NCI-H1930 (cell line): ENCODE measurements at regions not wholly inside any gene's neighbourhood (a gene's known extent, or its start where the extent isn't known, plus 50 kb on each side); places are given as distances from the start of the nearest gene placed in this dataset.

Experiments used
- DNase-seq, 2 experiments: peaks; one replicate each; lab custom pipeline; 2025; lab: John Stamatoyannopoulos, UW

- no peak for DNase-seq
Observed at GRCh38 chr13:80452279-80452678, 111.4 kb upstream of the SPRY2 start.

- DNase-seq: no peak
Observed at GRCh38 chr13:80451641-80452040, 110.7 kb upstream of the SPRY2 start.

DNA sequence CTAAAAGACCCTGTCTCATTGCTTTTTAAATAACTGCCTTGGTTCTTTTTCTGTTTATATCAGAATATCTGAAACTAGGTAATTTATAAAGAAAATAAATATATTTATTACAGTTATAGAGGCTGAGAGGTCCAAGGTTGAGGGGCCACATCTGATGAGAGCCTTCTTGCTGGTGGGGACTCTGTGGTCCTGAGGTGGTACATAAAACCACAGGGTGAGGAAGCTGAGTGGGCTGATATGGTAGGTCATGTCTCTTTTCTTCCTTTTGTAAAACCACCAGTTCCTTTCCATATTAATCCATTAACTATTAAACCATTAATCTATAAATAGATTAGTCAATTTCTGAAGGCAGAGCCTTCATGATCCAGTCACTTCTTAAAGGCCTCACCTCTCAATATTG is 109.5 kb upstream of the SPRY2 start:
- no peak for DNase-seq

DNA sequence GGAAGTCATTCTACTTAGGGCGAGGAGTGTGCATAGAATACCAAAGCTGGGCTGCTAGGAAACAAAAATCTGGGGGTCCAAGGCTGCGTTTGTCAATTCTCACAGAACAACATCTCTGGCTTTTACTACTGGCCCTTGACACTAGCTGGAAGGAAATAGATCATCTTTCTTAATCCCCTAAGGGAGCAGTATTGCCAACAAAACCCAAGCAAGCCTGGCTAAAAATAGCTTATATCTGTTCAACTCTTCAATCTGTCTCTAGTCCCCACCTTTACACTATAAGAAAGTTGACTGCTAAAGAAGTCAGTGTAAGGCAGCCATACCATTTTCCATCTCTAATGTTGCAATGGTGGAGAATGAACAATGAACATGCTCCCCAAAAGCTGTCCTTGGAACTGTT is 107.8 kb upstream of the SPRY2 start:
- no peak for DNase-seq

- no peak for DNase-seq
Observed at GRCh38 chr13:80447747-80448146, 106.8 kb upstream of the SPRY2 start.

DNA sequence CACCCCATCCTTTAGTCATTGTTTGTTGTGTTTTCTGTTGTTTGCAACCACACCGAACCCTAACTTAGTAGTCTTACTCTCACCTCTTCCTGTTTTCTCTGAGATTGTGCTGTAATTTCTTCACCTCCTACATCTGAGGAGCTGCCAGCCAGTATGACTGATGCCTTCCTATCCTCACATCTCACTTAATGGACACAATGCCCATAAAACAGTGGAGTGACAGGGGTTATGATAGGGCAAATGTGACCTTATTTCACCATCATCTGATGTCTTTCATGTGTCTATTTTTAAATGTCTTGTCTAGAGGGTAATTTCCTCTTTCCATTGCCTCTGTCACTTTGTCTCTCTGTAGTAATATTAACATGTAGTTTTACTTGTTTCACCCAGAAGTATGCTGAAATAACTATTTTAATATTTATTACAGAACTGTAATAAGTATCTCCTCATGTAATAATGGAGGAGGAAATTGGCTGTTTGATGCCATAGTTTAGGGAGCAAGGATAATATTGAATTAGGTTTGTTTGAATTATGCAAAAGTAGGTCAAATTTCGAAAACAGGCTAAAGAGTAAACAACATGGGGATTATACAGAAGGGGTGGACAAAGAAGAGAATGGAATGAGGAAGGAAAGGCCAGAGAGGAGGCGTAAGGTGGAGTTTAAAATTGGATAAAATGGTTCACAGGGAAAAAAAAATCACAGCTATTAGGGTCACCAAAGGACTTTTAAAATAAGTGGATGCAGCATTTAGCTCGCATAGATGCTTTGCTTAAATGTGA is 103.5 kb upstream of the SPRY2 start:
- no peak for DNase-seq

- no peak for DNase-seq
Observed at GRCh38 chr13:80442609-80443008, 101.7 kb upstream of the SPRY2 start.

DNA sequence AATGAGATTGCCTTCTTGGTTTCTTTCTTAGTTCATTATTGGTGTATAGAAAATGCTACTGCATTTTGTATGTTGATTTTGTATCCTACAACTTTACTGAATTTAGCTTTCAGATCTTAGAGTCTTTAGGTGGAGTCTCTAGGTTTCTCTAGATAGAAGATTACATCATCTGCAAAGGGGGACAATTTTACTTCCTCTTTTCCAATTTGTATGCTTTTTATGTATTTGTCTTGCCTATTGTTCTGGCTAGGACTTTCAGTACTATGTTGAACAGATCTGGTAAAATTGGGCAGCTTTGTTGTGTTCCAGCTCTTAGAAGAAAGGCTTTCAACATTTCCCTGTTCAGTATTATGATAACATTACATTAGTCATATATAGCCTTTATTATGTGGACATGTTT is 101.0 kb upstream of the SPRY2 start:
- no peak for DNase-seq

- no peak for DNase-seq
Observed at GRCh38 chr13:80438521-80438920, 97.6 kb upstream of the SPRY2 start.

DNA sequence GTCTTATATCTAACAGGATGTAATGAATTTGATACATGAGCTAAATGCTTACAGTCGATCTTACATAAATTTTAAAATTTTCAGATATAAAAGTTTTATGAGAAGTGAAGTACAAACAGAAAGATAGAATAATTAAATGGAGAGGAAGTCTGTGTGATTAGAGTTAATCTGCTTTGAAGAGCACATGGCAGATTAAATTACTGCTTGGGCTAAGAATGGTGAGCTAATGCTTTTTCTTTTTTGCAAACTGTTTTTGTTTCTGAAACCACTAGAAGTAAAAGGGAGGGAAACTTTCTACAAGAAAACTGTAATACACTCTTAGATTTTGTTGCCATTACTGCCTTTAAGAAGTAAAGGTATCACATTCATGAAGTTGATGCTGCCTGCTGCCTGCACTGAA is 96.3 kb upstream of the SPRY2 start:
- DNase-seq: no peak

- no peak for DNase-seq
Observed at GRCh38 chr13:80436571-80437169, 95.7 kb upstream of the SPRY2 start.

GRCh38 chr13:80430561-80430960 is 89.6 kb upstream of the SPRY2 start:
- no peak for DNase-seq

- no peak for DNase-seq
Observed at GRCh38 chr13:80428349-80429096, 87.6 kb upstream of the SPRY2 start.

DNA sequence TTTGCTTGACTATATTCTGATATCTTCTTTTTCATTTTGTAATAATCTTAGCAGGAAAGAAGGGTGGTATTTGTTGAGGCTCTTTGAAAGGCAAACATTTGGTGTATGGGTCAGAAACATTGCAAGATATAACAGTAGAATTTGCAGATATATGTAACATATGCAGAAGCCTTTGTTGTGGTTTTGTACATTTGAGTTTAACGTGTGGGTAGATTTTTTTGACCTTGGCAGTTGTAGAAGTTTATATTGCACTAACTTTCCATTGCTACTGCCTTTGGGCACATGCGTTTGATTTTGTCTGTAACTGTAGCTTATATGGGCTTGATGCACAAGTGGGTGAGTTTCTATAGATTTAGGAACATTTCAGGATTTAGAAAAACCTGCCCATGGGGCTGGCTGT is 78.5 kb upstream of the SPRY2 start:
- no peak for DNase-seq

- no peak for DNase-seq
Observed at GRCh38 chr13:80413611-80414010, 72.7 kb upstream of the SPRY2 start.

DNA sequence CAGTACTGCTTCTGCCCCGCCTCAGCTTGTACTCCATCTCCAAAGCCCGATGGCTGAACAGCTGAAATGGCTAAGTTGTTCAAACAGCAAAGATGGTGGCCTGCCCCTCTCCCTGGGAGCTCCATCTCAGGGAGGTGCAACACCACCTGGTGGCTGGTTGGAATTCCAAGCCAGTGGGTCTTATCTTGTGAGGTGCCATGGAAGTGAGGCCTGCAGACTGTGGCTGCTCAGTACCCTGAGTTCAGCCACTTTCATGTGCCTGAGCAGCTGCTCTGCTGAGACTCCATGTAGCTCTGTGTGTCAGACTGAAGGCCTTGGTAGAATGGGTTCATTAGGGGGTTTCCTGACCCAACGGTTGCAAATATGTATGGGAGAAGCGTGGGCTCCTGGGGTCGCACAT is 67.3 kb upstream of the SPRY2 start:
- no peak for DNase-seq

GRCh38 chr13:80400865-80401426 is 60.0 kb upstream of the SPRY2 start:
- DNase-seq: no peak

- no peak for DNase-seq
Observed at GRCh38 chr13:80400164-80400864, 59.4 kb upstream of the SPRY2 start.

DNA sequence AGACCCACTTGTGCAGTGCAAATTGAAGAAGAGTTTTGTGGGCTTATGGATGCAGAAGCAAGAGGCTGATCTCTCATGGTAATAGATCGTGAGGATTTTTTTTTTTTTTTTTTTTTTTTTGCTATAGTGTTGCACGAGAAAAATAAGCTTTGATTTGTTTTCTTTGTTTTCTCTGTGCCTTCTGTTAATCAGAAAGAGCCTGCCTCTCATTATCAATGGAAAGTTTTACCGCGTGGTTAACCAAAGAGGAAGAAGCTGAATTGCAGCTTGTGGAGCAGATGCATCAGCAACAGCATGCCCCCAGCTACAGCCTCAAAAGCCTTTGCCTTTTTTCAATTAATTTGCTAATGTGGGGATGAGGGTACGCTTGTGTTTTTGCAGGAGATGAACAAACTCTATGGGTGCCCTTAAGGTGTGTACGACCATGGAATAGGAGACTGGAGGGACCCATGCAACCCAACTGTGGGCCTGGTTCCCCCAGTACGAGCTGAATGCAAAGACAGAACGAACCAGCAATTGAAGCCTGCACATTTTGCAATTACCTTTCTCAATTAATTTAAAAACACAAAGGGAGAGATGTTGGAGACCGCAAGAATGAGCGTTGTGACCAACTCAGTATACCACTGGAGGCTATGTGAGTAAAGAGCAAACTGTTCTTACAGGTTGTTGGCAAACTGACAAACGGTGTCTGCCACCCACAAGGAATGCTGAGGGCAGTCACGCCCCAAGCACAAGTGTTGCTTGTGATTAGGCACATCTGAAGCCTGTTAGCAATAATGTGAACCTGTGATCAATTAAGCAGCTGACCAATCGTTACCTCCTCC is 58.6 kb upstream of the SPRY2 start:
- no peak for DNase-seq
